ENCODE measurements at regions not wholly inside any gene's neighbourhood (a gene's known extent, or its start where the extent isn't known, plus 50 kb on each side); places are given as distances from the start of the nearest gene placed in this dataset.

DNA sequence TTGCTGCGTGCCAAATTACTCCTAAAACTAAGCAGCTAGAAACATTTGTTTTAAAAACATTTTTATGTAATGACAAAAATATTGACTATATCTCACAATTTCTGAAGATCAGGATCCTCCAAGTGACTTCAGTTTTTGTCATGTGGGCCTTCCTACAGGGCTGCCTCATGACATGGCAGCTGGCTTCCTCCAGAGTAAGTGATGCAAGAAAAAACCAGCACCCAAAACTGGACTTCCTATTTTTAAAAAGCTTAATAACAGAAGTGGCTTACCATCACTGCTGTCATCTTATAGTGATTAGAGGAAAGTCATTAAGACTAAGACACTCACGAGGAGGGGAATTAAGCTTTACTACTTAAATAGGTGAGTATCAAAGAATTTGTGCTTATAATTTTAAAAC is 681.7 kb downstream of the PCDH17 start:
- CTCF ChIA-PET (ENCODE audit: low intra/inter-chr PET ratio, low total read pairs): no interaction called here
- TF ChIP-seq ZNF766 (CRISPR knock-in tag; IDR thresholded peaks at IDR 0.05; ENCODE audit: borderline replicate concordance) (no peak), ZNF367 (CRISPR knock-in tag; IDR thresholded peaks at IDR 0.05; ENCODE audit: borderline replicate concordance) (no peak), SAFB2 (CRISPR knock-in tag; IDR thresholded peaks at IDR 0.05; ENCODE audit: borderline replicate concordance, low read depth) (no peak), FOXA3 (CRISPR knock-in tag; IDR thresholded peaks at IDR 0.05) (no peak), MED1 (CRISPR knock-in tag; IDR thresholded peaks at IDR 0.05) (no peak), MAF1 (CRISPR knock-in tag; IDR thresholded peaks at IDR 0.05; ENCODE audit: borderline replicate concordance) (no peak), EP300 (IDR thresholded peaks at IDR 0.05; ENCODE audit: low read depth in 2 of 2, low read length in 2 of 2) (no peak), EP300 (CRISPR knock-in tag; IDR thresholded peaks at IDR 0.05; ENCODE audit: borderline replicate concordance) (no peak), ZNF7 (CRISPR knock-in tag; IDR thresholded peaks at IDR 0.05) (no peak)
- TF ChIP-seq, protein P1, sequence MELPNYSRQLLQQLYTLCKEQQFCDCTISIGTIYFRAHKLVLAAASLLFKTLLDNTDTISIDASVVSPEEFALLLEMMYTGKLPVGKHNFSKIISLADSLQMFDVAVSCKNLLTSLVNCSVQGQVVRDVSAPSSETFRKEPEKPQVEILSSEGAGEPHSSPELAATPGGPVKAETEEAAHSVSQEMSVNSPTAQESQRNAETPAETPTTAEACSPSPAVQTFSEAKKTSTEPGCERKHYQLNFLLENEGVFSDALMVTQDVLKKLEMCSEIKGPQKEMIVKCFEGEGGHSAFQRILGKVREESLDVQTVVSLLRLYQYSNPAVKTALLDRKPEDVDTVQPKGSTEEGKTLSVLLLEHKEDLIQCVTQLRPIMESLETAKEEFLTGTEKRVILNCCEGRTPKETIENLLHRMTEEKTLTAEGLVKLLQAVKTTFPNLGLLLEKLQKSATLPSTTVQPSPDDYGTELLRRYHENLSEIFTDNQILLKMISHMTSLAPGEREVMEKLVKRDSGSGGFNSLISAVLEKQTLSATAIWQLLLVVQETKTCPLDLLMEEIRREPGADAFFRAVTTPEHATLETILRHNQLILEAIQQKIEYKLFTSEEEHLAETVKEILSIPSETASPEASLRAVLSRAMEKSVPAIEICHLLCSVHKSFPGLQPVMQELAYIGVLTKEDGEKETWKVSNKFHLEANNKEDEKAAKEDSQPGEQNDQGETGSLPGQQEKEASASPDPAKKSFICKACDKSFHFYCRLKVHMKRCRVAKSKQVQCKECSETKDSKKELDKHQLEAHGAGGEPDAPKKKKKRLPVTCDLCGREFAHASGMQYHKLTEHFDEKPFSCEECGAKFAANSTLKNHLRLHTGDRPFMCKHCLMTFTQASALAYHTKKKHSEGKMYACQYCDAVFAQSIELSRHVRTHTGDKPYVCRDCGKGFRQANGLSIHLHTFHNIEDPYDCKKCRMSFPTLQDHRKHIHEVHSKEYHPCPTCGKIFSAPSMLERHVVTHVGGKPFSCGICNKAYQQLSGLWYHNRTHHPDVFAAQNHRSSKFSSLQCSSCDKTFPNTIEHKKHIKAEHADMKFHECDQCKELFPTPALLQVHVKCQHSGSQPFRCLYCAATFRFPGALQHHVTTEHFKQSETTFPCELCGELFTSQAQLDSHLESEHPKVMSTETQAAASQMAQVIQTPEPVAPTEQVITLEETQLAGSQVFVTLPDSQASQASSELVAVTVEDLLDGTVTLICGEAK (IDR thresholded peaks at IDR 0.05): no peak
- TF ChIP-seq, protein P1 (CRISPR knock-in tag; IDR thresholded peaks at IDR 0.05): no peak
- TF ChIP-seq, protein P2, sequence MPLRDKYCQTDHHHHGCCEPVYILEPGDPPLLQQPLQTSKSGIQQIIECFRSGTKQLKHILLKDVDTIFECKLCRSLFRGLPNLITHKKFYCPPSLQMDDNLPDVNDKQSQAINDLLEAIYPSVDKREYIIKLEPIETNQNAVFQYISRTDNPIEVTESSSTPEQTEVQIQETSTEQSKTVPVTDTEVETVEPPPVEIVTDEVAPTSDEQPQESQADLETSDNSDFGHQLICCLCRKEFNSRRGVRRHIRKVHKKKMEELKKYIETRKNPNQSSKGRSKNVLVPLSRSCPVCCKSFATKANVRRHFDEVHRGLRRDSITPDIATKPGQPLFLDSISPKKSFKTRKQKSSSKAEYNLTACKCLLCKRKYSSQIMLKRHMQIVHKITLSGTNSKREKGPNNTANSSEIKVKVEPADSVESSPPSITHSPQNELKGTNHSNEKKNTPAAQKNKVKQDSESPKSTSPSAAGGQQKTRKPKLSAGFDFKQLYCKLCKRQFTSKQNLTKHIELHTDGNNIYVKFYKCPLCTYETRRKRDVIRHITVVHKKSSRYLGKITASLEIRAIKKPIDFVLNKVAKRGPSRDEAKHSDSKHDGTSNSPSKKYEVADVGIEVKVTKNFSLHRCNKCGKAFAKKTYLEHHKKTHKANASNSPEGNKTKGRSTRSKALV (CRISPR knock-in tag; IDR thresholded peaks at IDR 0.05): no peak
- TF ChIP-seq, protein P3, sequence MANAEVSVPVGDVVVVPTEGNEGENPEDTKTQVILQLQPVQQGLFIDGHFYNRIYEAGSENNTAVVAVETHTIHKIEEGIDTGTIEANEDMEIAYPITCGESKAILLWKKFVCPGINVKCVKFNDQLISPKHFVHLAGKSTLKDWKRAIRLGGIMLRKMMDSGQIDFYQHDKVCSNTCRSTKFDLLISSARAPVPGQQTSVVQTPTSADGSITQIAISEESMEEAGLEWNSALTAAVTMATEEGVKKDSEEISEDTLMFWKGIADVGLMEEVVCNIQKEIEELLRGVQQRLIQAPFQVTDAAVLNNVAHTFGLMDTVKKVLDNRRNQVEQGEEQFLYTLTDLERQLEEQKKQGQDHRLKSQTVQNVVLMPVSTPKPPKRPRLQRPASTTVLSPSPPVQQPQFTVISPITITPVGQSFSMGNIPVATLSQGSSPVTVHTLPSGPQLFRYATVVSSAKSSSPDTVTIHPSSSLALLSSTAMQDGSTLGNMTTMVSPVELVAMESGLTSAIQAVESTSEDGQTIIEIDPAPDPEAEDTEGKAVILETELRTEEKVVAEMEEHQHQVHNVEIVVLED (CRISPR knock-in tag; IDR thresholded peaks at IDR 0.05; ENCODE audit: borderline replicate concordance): no peak

More for the DNA sequence above, 681.7 kb downstream of the PCDH17 start:
- POLR2A ChIA-PET: no interaction called here
- H3K9ac ChIP-seq (ENCODE audit: insufficient read depth, low read depth, low read length): no peak overlapping the region
- no peaks in the 10 kb centered on the region for H3K79me2 ChIP-seq (ENCODE audit: insufficient read depth, low read length)
- H3K27me3 ChIP-seq (ENCODE audit: control insufficient read depth in 1 of 2, insufficient read depth in 2 of 2, low read length in 2 of 2): no peaks in the 10 kb centered on the region
- H4K20me1 ChIP-seq (ENCODE audit: insufficient read depth, low read length): no peaks in the 10 kb centered on the region
- no peak overlapping the region for H2AFZ ChIP-seq (ENCODE audit: low read length)
- no peak overlapping the region for H3K27ac ChIP-seq (ENCODE audit: extremely low read length, insufficient read depth, low read length)
- DNase-seq (ENCODE audit: low spot score): no peak
- 5% methylated on average over 2 of the region's 2 CpGs for WGBS (ENCODE audit: low lambda C conversion rate)
- intact Hi-C loops (cut with micrococcal nuclease; ENCODE audit: unreplicated experiment): no loop called here
- H3K4me1 ChIP-seq (ENCODE audit: insufficient read depth, low read length): no peaks in the 10 kb centered on the region
- FAIRE-seq: no peak
- no TSS peak for BruUV-seq (replicated peaks)
- in situ Hi-C loops (cut with HindIII; ENCODE audit: extremely low pct_ligation_motif_present, low pct_unique_long_range_greater_than_20kb): no loop called here
- no peak overlapping the region for H3K4me2 ChIP-seq (ENCODE audit: low read depth, low read length)
- no peak overlapping the region for H3K4me3 ChIP-seq (replicated peaks in 1 of 3; ENCODE audit: insufficient read depth in 1 of 3, low read depth in 2 of 3, low read length in 3 of 3)
- H3K36me3 ChIP-seq (replicated peaks in 1 of 2; ENCODE audit: control insufficient read depth in 1 of 2, insufficient read depth in 2 of 2, low read length in 2 of 2): no peaks in the 10 kb centered on the region
- H3K9me3 ChIP-seq (ENCODE audit: low read length): peaks cover 27% of the 10 kb centered on the region; the same call in 1 of the 2 replicates
- ATAC-seq: no peak

Measured in HepG2 (cell line).